ENCODE measurements at regions not wholly inside any gene's neighbourhood (a gene's known extent, or its start where the extent isn't known, plus 50 kb on each side); places are given as distances from the start of the nearest gene placed in this dataset.
"Not testable (repeated sequence)": the region's sequence is repeated elsewhere in the genome, so short reads cannot be mapped to it uniquely, and the experiment has no call there.

DNA sequence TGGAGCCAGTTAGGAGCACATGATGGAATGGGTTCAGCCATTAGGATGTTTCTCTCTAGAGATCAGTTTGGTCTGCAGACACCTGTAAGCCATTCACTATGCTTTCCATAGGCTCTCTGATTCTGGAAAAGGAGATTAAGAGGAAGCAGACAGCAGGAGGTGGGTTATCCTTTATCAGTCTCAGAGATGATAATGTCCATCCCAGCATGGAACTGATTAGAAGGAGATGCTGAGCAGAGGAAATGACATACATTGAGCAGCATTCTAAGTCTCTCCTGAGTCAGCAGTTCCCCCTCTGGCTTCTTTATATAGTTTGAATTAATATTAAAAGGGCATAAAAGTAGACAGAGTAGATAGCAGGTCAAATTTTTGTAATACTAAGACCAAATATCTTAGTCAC lies 591.1 kb downstream of the GBE1 start:
- DNase-seq, result no peak

GRCh38 chr3:81164806-81165205 lies 596.6 kb downstream of the GBE1 start:
- DNase-seq, result no peak

- DNase-seq, result no peak
These were observed 599.6 kb downstream of the GBE1 start for GRCh38 chr3:81161851-81162250.

DNA sequence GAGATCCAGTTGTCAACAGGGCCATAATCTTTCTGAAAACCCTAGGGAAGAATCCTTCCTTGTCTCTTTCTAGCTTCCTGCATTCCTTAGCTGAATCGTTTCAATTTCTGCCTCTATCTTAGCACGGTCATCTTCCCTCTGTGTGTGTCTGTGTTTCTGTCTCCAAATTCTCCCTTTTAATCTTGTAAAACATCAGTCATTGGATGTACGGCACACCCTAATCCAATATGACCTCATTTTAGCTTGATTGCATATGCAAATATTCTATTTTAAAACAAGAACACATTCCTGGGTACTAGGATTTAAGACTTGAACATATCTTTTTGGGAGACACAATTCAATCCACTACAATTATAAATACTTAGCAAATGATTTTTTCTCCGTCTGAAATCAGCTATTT lies 600.3 kb downstream of the GBE1 start:
- DNase-seq, result no peak

DNA sequence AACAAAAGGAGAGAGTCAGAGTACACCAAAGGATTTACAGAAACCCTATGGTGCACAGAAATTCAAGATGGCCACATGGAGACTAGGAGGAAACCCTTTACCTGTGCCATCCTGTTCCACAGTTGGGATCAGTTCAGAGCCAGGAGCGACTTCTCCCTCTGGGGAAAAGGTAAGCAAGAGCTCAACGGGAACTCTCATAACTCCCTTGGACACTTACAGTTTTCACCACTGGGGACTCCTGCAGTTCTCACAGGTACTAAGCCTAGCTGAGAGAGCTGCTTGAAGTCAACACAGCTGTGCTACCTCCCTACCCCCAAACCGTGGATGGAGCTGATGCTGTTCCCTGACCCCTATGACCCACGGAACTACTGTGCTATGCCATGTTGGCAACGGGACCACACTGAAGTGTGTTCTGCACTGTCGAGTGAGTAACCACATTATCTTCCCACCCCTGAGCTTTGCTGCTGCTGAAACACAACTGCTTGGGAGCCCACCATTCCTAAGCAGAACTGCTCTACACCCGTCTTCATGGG lies 606.8 kb downstream of the GBE1 start:
- DNase-seq, result no peak

DNA sequence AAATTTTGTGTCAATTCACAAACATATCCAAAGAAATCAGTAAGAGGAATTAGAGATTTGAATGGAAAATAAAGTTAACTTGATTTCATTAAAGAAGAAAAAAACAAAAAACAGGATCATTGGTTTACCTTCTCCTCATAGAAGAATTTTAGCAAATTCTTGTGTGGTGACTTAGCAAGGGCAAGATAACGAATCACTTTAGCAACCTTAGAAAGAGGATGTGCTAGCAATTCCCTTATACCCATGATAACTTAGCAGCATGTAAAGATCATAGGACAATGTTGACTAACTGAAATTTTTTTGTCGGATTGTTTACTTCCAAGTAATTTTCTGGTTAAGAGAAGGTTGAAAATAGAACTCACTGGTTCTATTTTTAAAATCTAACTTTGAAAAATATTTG lies 609.3 kb downstream of the GBE1 start:
- DNase-seq, result no peak

DNA sequence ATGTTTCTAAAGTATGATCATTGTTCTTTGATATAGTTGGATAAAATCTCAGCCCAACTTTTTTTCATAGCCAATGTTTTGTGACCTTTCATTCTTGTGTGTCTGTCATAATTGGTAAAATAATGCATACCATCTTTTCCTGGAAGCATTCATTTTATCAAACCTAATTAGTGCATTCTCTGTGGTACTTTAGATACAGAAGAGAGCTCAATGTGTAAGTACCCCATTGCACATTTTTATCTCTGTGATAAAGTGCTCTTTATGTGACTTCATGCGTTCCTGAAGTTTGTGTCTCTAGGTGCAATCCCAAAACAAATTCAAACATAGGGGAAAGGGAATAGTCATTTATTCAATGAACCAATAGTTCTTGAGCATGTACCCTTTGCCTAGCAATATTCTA lies 628.5 kb downstream of the GBE1 start:
- no peak for DNase-seq

GRCh38 chr3:81105789-81106488 lies 655.5 kb downstream of the GBE1 start:
- DNase-seq, result no peak

DNA sequence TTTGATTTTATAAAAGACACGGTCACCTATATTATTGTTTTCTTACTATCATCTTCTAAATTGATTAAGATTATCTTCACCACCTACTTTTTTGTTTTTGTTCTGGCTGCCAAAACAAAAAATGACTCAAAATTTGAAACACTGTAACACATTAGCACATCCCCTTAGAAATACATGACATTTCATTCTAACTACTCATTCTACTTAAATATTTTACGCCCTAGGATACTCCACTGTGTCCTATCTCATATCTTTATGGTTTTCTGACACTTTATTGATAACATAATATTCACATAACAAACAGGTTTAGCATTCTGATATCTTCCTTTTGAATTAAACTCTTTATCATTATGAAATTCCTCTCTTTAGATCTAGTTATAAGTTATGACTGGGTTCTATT lies 656.2 kb downstream of the GBE1 start:
- DNase-seq, result no peak

- DNase-seq, result no peak
These were observed 663.6 kb downstream of the GBE1 start for GRCh38 chr3:81097889-81098288.

- no peak for DNase-seq
These were observed 665.5 kb downstream of the GBE1 start for GRCh38 chr3:81095956-81096355.

DNA sequence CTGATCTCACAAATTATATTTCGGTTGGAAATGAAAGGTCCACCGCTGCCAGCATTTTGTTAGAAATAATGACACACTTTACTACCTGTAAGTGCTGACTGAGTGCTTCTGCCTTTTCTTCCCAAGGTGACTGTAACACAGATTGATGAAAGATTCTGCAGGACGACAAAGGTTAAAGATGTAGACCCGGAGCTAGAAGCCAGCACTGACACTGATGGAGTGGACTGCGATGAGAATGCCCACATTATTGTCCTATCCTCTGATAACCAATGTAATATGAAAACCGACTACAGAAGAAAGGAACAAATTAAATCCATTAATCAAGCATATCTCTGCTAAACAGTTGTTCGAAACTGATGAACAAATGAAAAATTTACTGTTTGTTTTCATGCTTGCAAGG lies 666.5 kb downstream of the GBE1 start:
- DNase-seq, result no peak

GRCh38 chr3:81087607-81088006 lies 673.8 kb downstream of the GBE1 start:
- DNase-seq, result no peak

- no peak for DNase-seq
These were observed 675.1 kb downstream of the GBE1 start for GRCh38 chr3:81086348-81086747.

DNA sequence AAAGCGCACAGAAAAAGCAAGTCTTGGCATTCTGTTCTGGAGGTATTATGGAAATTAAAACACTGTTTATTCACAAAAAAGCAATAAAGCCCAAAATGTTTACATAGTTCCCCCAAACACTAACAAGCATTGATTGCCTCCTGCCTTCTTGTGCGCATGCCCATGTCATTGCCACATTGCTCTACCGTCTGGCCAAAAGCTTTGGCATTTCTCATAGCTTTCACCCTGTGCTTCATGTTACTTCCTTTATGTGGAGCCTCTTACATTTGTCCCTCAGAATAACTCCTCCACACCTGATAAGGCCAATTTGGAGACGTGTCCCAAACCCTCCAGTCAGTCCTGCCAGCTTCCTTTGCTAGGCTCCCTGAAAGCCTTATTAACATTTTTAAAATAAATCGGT lies 680.8 kb downstream of the GBE1 start:
- DNase-seq, result no peak

GRCh38 chr3:81072591-81072990 lies 688.9 kb downstream of the GBE1 start:
- DNase-seq, result no peak

- no peak for DNase-seq
These were observed 692.9 kb downstream of the GBE1 start for GRCh38 chr3:81068546-81068945.

GRCh38 chr3:81063896-81064295 lies 697.5 kb downstream of the GBE1 start:
- DNase-seq, result no peak

GRCh38 chr3:81051133-81051532 lies 710.3 kb downstream of the GBE1 start:
- not testable (repeated sequence) for DNase-seq

DNA sequence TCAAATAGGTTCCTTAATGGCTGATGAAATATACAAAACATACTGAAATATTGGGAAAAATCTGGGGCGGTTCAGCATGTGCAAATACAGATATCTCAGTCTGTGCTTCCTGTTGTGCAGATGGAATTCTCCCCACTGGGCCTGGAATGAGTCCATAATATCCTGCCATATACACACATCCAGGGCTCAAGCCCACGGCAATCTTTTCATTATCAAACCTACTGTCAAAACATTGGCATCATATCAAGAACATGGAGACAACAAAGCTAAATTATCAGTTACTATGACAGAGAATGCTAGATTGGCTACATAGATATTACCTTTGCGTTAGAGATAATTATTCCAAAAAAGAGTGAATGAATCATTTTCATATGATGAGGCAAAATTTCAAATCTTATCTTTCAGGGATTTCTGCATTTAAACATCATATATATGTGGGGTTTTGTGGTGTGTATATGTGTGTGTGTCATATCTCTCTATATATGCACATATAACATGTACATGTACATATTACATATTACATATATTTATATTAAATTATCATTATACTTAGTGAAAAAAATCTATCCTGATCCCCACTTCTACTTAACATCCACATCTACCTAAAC lies 713.3 kb downstream of the GBE1 start:
- no peak for DNase-seq

- no peak for DNase-seq
These were observed 715.5 kb downstream of the GBE1 start for GRCh38 chr3:81045976-81046375.

DNA sequence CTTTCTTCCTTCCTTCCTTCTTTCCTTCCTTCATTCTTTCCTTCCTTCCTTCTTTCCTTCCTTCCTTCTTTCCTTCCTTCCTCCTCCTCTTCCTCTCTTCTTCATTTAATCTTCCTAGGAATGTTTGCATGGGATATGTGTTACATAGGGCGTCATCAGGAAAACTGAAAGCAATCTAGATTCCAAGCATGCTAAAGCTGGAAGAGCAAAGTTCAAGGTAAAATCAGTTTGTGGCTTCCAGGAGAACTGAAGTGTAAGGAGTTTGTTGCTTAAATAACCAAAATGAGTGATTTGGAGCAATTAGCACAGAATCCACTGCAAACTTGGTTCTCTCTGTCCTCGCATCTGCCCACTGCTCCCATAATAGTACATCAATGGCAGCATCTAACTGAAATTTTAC lies 716.2 kb downstream of the GBE1 start:
- DNase-seq, result no peak

DNA sequence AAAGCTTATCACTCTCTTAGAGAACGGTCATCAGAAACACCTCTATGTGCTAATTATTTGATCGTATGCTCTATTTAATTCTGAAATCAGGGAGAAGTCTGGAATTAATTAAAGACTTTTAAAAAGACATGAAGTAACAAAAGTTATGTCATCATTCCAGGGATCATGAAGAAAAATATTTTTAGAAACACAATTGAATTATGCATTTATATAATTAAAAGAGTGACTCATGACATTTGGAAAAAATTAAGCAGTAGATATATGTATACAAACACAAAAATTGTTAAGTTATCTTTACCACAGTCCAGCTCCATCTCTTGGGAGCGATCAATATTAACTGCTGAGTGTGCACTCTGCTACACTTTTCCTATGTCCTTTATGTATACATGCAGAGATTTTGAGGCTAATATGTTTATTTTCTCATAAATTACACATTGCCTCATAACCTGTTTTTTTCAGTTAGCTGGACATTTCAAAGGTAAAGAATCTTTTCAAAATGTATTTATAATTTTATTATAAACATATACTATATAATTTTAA lies 717.7 kb downstream of the GBE1 start:
- no peak for DNase-seq

DNA sequence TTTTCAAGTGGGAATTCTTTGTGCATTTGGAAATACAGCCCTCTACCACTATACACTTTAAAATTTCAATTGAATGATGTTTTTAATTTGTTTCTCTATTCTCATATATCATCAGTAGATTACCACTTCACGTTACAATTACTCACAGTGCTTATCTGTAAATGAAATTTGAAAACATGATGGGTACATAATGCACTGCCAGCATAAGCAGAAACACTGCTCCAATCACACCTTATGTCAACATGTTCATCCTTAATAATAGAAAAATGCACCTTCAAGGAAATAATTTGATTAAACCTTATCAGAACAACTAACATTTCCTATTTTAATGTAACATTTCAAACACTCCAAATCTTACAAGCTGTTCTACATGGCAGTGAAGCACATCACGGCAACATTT lies 718.4 kb downstream of the GBE1 start:
- DNase-seq, result no peak

- DNase-seq, result no peak
These were observed 720.1 kb downstream of the GBE1 start for GRCh38 chr3:81041331-81041730.
